Mesothelial cell of epicardium (in vitro differentiated cells): ENCODE measurements at regions not wholly inside any gene's neighbourhood (a gene's known extent, or its start where the extent isn't known, plus 50 kb on each side); places are given as distances from the start of the nearest gene placed in this dataset.

Source experiments
- DNase-seq, 2 experiments: peaks; one replicate each; pipeline ENCODE4 v3.0.0; 2021; ENCODE audit warnings: low spot score in 2 of 2; ENCODE audit not compliant: unreplicated experiment in 2 of 2
- H3K27ac Mint-ChIP-seq: 2 replicates; pipeline ENCODE4 v1.8.0; 2021; ENCODE audit warnings: mixed read lengths
- H3K27me3 Mint-ChIP-seq: 2 replicates; pipeline ENCODE4 v1.8.0; 2021; ENCODE audit warnings: low read depth, mixed read lengths
- H3K36me3 Mint-ChIP-seq: 2 replicates; pipeline ENCODE4 v1.8.0; 2021; ENCODE audit warnings: mixed read lengths
- H3K4me1 Mint-ChIP-seq: 2 replicates; pipeline ENCODE4 v1.8.0; 2021; ENCODE audit warnings: mixed read lengths
- H3K4me3 Mint-ChIP-seq: 2 replicates; pipeline ENCODE4 v1.8.0; 2021; ENCODE audit warnings: mild to moderate bottlenecking, moderate library complexity, mixed read lengths
- H3K9me3 Mint-ChIP-seq: 2 replicates; pipeline ENCODE4 v1.8.0; 2021; ENCODE audit warnings: mixed read lengths
- CTCF ChIP-seq: fragments of 200-600 bp; sonication (generic); IDR thresholded peaks from one replicate; pipeline ENCODE4 v1.5.0; 2021; ENCODE audit warnings: antibody characterized with exemption; ENCODE audit not compliant: unreplicated experiment

GRCh38 chr2:167900435-167901114 is 346.8 kb downstream of the STK39 start:
- Mint-ChIP-seq H3K27me3 (peaks cover 1% of the 10 kb centered on the region), H3K27ac (no peak overlapping the region)

GRCh38 chr2:167898340-167898739 is 349.1 kb downstream of the STK39 start:
- H3K9me3 Mint-ChIP-seq = peaks cover 10% of the 10 kb centered on the region
- no peaks in the 10 kb centered on the region for H3K36me3 Mint-ChIP-seq
- no peak overlapping the region for H3K4me3 Mint-ChIP-seq
- H3K27ac Mint-ChIP-seq = no peak overlapping the region
- H3K27me3 Mint-ChIP-seq = no peaks in the 10 kb centered on the region
- TF ChIP-seq CTCF = no peak
- H3K4me1 Mint-ChIP-seq = no peaks in the 10 kb centered on the region
- no peak for DNase-seq

More at GRCh38 chr2:167900435-167901114, 346.8 kb downstream of the STK39 start:
- no peaks in the 10 kb centered on the region for H3K36me3 Mint-ChIP-seq
- H3K9me3 Mint-ChIP-seq = peaks cover 5% of the 10 kb centered on the region
- TF ChIP-seq CTCF = no peak
- no peak for DNase-seq
- H3K4me1 Mint-ChIP-seq = no peaks in the 10 kb centered on the region
- no peak overlapping the region for H3K4me3 Mint-ChIP-seq

- no peak overlapping the region for H3K4me3 Mint-ChIP-seq
- DNase-seq = no peak
- peaks cover 55% of the 10 kb centered on the region for H3K9me3 Mint-ChIP-seq
- H3K27ac Mint-ChIP-seq = no peak overlapping the region
- TF ChIP-seq CTCF = no peak
- H3K27me3 Mint-ChIP-seq = no peaks in the 10 kb centered on the region
- no peaks in the 10 kb centered on the region for H3K4me1 Mint-ChIP-seq
- peaks cover 2% of the 10 kb centered on the region for H3K36me3 Mint-ChIP-seq
Observed at GRCh38 chr2:167891841-167892240, 355.6 kb downstream of the STK39 start.

- Mint-ChIP-seq H3K27me3 (no peaks in the 10 kb centered on the region), H3K36me3 (peaks cover 2% of the 10 kb centered on the region), H3K9me3 (peaks cover 54% of the 10 kb centered on the region), H3K27ac (no peak overlapping the region), H3K4me3 (no peak overlapping the region), H3K4me1 (no peaks in the 10 kb centered on the region)
- no peak for TF ChIP-seq CTCF
- DNase-seq = no peak
Observed at GRCh38 chr2:167890739-167891138, 356.7 kb downstream of the STK39 start.

GRCh38 chr2:167880415-167880814 is 367.0 kb downstream of the STK39 start:
- H3K27me3 Mint-ChIP-seq = peaks cover 3% of the 10 kb centered on the region
- no peak overlapping the region for H3K27ac Mint-ChIP-seq
- H3K36me3 Mint-ChIP-seq = no peaks in the 10 kb centered on the region
- DNase-seq = no peak
- H3K9me3 Mint-ChIP-seq = no peaks in the 10 kb centered on the region
- H3K4me1 Mint-ChIP-seq = no peaks in the 10 kb centered on the region
- no peak overlapping the region for H3K4me3 Mint-ChIP-seq
- no peak for TF ChIP-seq CTCF
